HG03108 (cell line): ENCODE measurements at regions not wholly inside any gene's neighbourhood (a gene's known extent, or its start where the extent isn't known, plus 50 kb on each side); places are given as distances from the start of the nearest gene placed in this dataset.

Experiments used
- ATAC-seq: cut with Tn5 transposase; IDR thresholded peaks from one replicate; pipeline ENCODE4 v1.9.1; 2021; ENCODE audit warnings: moderate library complexity; ENCODE audit not compliant: unreplicated experiment

DNA sequence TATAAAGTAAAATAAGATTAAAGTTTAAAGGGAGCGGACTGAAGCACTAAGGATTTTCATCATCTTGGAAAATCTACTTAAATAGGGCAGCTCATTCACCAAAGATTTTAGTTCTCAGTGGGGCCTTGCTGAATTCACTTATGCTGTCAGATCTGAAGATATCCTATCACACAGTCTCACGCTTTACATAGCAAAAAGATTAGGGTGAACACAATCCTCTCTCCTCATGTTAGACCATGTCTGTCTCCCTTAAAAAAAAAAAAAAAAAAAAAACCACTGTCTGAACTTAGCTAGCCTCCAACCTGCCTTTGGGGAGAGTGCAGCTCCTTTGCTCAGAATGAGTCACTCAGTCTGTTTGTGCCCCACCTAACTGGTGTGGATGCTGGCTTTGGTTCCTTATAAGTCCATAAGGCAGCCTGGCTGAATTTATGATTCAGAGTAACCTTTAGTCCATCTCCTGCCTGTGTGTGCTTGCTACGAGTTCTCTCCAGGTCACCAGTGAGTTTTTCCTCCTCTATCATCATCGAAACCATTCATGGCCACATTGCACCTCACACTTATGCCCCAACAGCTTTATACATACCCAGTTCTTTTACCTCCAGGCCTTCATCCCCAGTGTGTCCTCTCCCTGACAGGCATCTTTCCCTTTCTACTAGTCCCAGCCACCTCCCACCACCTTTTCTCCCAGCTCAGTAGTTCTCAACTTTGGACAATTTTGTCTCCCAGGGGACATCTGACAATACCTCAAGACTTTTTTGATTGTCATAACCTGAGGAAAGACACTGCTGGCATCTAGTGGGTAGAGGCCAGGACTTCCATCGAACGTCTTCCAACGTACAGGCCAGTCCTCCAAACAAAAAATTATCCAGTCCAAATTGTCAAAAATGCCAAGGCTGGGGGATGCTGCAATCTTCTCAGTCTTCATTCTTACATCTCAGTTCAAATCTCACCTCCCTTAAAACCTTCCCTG, 220.7 kb upstream of the EMCN start:
- ATAC-seq: no peak

GRCh38 chr4:100736641-100737451, 219.0 kb upstream of the EMCN start:
- ATAC-seq: no peak

GRCh38 chr4:100728861-100729260, 211.0 kb upstream of the EMCN start:
- no peak for ATAC-seq

- no peak for ATAC-seq
Measured at GRCh38 chr4:100722866-100723459, 205.1 kb upstream of the EMCN start.

DNA sequence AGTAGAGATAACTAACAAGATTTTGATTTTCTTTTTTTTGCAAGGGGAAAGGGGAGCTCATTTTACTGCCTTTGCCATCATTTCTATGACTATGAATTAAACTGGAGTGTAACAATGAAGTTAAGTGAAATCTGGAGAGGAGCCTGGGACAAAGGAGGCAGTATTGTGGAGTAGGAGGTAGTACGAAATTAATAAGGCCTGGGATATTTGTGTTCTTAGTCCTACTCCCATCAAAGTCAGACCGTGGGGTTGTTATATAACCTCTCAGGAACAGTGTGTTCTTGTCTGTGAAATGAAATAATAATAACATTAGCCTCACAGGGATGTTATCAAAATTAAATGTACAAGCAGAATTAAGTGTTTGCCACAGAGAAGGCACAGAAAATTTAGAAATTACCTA, 204.3 kb upstream of the EMCN start:
- no peak for ATAC-seq

- ATAC-seq: no peak
Measured at GRCh38 chr4:100721490-100721889, 203.7 kb upstream of the EMCN start.

- no peak for ATAC-seq
Measured at GRCh38 chr4:100721077-100721476, 203.3 kb upstream of the EMCN start.

- no peak for ATAC-seq
Measured at GRCh38 chr4:100716416-100716815, 198.6 kb upstream of the EMCN start.

GRCh38 chr4:100708776-100709175, 191.0 kb upstream of the EMCN start:
- no peak for ATAC-seq

- no peak for ATAC-seq
Measured at GRCh38 chr4:100707786-100708185, 190.0 kb upstream of the EMCN start.

DNA sequence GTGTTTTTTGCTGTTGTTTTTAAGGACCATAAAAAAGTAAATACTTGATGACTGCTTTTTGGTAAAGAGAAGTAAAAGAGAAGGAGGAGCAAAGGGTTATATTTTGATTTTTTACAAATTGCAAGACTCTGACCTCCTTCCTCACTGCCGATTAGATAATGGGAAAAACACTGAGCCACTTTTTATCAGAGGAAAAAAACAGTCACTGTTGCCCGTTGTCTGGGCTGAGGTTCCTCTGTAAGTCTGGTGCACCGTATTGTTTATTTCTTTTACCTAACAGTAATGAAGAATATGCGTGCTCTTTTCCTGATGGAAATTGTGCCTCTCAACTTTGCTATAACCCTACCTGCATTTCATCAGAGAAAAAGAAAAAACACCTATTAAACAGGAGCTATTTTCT, 178.7 kb upstream of the EMCN start:
- ATAC-seq: no peak

- no peak for ATAC-seq
Measured at GRCh38 chr4:100695871-100696270, 178.0 kb upstream of the EMCN start.

DNA sequence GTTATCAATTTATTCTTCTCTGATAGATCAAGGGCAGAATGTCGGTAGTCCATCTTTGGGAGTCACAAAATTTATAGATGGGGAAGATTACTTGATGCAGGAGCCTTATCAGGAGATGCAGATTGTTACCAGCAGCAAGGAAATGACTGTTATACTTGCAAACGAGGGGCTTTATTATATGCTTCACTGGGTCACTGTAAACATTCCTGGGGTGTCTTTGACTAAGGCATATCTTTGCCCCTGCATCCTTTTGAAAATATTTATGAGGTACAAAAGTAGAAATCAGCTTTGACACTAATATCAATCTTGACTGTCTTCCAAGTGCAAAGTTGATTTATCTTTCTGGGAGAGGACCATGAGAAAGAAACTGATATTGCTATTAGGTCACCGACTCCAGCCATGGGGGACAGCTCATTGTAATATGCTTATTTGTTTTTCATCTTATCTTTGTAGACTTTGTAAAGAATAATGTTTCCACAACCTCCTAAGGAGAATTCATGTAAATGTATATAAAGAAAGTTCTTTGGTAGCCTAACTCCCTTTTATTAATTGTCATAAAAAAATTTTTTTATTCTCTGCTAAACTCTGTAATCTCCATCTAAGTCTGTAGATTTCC, 177.3 kb upstream of the EMCN start:
- no peak for ATAC-seq

DNA sequence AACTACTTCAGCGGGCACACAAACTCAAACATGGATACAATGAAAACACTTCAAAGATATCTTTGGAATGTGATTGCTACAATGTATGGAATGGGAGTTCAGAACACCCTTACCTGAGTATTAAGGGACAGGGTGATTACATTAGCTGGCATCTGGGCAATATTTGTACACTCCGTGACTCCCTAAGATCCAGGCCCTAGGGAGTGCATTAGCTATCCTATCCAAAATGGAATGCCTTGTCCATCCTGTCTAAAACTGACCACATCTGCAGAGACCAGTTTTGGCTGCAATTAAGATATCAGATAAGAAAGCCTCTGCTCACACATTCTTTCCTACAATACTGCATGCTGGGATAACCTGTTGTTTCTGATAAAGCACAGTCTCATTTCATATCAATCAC, 176.6 kb upstream of the EMCN start:
- ATAC-seq: no peak

- ATAC-seq: no peak
Measured at GRCh38 chr4:100690812-100691211, 173.0 kb upstream of the EMCN start.

- no peak for ATAC-seq
Measured at GRCh38 chr4:100688368-100688767, 170.5 kb upstream of the EMCN start.

DNA sequence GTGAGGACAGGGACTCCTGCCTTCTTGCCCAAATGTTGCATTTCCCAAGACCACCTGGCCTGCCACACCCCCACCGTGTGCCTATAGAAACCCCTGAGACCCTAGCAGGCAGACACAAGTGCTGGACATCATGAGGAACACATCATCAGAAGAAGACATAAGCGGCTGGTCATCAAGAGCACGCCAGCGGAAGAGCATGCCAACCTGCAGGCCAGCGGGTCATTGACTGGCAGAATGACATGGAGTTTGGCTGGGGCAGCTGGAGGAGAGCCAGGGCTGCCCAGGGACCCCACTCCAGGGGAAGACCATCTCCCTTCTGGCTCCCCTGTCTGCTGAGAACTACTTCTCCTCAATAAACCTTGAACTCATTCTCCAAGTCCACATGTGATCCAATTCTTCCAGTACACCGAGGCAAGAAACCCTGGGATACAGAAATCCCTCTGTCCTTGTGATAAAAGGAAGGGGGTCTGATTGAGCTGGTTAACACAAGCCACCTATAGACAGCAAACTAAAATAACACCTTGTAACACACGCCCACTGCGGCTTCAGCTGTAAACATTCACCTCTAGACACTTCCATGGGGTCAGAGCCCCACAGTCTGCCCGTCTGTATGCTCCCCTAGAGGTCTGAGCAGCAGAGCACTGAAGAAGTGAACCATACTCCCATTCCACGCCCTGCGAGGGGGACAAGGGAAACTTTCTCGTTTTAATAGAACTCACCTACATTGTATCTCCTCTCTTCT, 164.8 kb upstream of the EMCN start:
- no peak for ATAC-seq

DNA sequence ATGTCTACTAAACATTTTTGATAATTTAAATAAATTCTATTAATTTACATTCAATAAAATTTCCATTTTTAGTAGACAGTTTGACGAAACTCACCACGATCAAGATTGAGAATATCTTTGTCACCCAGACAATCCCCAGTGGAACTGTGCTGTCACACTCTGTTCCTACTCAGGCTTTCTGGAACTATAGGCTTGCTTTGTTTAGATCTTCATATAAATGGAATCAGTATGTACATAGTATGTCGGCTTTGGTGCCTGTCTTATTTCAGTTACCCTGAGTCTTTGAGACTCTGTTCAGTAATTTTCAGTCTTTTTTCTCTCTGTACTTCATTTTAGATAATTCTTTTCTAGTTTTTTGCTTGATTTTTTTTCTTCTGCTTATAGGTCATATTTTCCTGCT, 163.5 kb upstream of the EMCN start:
- ATAC-seq: no peak

DNA sequence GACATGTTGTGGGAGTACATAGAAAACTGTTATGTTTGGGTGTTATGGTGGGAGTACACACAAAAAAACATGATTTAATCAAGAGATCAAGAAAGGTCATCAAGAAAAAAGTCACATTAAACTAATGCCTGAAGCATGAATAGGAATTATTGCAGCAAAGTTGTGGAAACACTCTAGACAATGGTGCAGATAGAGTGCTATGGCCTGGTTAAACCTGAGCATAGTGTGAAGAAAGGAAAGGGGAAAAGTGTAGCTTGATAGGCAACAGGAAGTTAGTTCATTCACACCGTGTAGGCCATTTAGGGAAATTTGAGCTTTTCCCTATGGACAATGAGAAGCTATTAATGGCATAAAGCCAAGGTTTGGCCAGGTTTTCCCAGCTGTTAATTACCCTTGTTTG, 162.1 kb upstream of the EMCN start:
- ATAC-seq: no peak

DNA sequence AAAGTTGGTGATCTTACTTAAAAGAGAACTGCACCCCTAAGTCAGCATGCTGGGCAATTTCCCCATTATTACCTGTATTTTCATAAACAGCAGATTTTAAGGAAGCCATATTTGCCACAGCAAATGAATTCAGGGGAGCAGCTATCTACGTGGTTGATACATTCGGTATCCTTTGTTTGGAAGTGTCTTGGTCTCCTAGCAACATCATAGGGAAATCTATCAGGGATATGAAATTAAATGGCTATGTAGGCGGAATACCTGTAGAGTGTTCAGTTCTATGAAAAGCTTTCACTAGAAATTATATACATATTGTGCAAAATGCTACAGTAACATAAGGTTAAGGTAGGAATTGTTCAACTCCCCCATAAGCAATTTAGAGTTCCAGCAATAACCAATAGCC, 157.2 kb upstream of the EMCN start:
- ATAC-seq: no peak
